SK-N-SH treated with all-trans-retinoic acid at 6 μM for 48 hours (cell line): ENCODE measurements at regions not wholly inside any gene's neighbourhood (a gene's known extent, or its start where the extent isn't known, plus 50 kb on each side); places are given as distances from the start of the nearest gene placed in this dataset.

ENCODE experiments used
- ATAC-seq: fragments of 200-7000 bp; cut with Tn5 transposase; 3 replicates; pipeline ENCODE4 v1.9.1; 2020; ENCODE audit warnings: mild to moderate bottlenecking, moderate library complexity
- ARNTL ChIP-seq: fragments of 450-650 bp; formaldehyde crosslinking; IDR thresholded peaks from 2 replicates; pipeline ENCODE4 v1.5.0; 2020; ENCODE audit warnings: low read depth, mild to moderate bottlenecking, moderate library complexity, borderline replicate concordance
- CREB5 ChIP-seq: fragments of 250-450 bp; sonication (Bioruptor Pico); IDR thresholded peaks from 2 replicates; pipeline ENCODE4 v1.5.1; 2020; ENCODE audit warnings: low read depth, mild to moderate bottlenecking, moderate library complexity
- CSDC2 ChIP-seq: fragments of 250-450 bp; sonication (Bioruptor Pico); IDR thresholded peaks from 2 replicates; pipeline ENCODE4 v1.5.0; 2020; ENCODE audit warnings: mild to moderate bottlenecking, moderate library complexity
- CSRNP3 ChIP-seq: fragments of 250-450 bp; sonication (Bioruptor Pico); IDR thresholded peaks from 2 replicates; pipeline ENCODE4 v1.5.1; 2021; ENCODE audit warnings: mild to moderate bottlenecking, moderate library complexity
- ESRRG ChIP-seq: fragments of 250-450 bp; sonication (Bioruptor Pico); IDR thresholded peaks from 2 replicates; pipeline ENCODE4 v1.6.1; 2021; ENCODE audit warnings: mild to moderate bottlenecking
- GLIS3 ChIP-seq: fragments of 250-450 bp; sonication (Bioruptor Pico); IDR thresholded peaks from 2 replicates; pipeline ENCODE4 v1.5.0; 2020; ENCODE audit warnings: mild to moderate bottlenecking, moderate library complexity
- OSR1 ChIP-seq: fragments of 250-450 bp; sonication (Bioruptor Pico); IDR thresholded peaks from 2 replicates; pipeline ENCODE4 v1.8.0; 2022; ENCODE audit warnings: moderate library complexity, mild to moderate bottlenecking, inconsistent platforms
- PATZ1 ChIP-seq: fragments of 250-450 bp; sonication (Bioruptor Pico); IDR thresholded peaks from 2 replicates; pipeline ENCODE4 v1.8.0; 2020; ENCODE audit warnings: mild to moderate bottlenecking, moderate library complexity, borderline replicate concordance
- PPARA ChIP-seq: fragments of 250-450 bp; sonication (Bioruptor Pico); IDR thresholded peaks from 2 replicates; pipeline ENCODE4 v1.5.0; 2020; ENCODE audit warnings: mild to moderate bottlenecking, borderline replicate concordance
- RARB ChIP-seq: fragments of 250-450 bp; sonication (Bioruptor Pico); IDR thresholded peaks from 2 replicates; pipeline ENCODE4 v1.8.0; 2021; ENCODE audit warnings: mild to moderate bottlenecking, moderate library complexity
- SNAI2 ChIP-seq: fragments of 250-450 bp; sonication (Bioruptor Pico); IDR thresholded peaks from 2 replicates; pipeline ENCODE4 v1.5.0; 2020; ENCODE audit warnings: mild to moderate bottlenecking, moderate library complexity
- TCF4 ChIP-seq: fragments of 250-450 bp; sonication (Bioruptor Pico); IDR thresholded peaks from 2 replicates; pipeline ENCODE4 v1.8.0; 2021; ENCODE audit warnings: mild to moderate bottlenecking, moderate library complexity, borderline replicate concordance
- TOX ChIP-seq: fragments of 250-450 bp; sonication (Bioruptor Pico); IDR thresholded peaks from 2 replicates; pipeline ENCODE4 v1.8.0; 2021; ENCODE audit warnings: mild to moderate bottlenecking, moderate library complexity, borderline replicate concordance
- TSHZ2 ChIP-seq: fragments of 250-450 bp; sonication (Bioruptor Pico); IDR thresholded peaks from 2 replicates; pipeline ENCODE4 v1.5.0; 2020; ENCODE audit warnings: mild to moderate bottlenecking, moderate library complexity
- ZC3H10 ChIP-seq: fragments of 250-450 bp; sonication (Bioruptor Pico); IDR thresholded peaks from 2 replicates; pipeline ENCODE4 v1.5.1; 2021; ENCODE audit warnings: mild to moderate bottlenecking, moderate library complexity
- ZFP3 ChIP-seq: fragments of 250-450 bp; sonication (Bioruptor Pico); IDR thresholded peaks from 2 replicates; pipeline ENCODE4 v1.5.0; 2020; ENCODE audit warnings: mild to moderate bottlenecking, moderate library complexity
- ZFP30 ChIP-seq: fragments of 450-650 bp; formaldehyde crosslinking; IDR thresholded peaks from 2 replicates; pipeline ENCODE4 v1.5.0; 2022; ENCODE audit warnings: mild to moderate bottlenecking, moderate library complexity
- ZNF565 ChIP-seq: fragments of 450-650 bp; formaldehyde crosslinking; conservative IDR thresholded peaks from 2 replicates; pipeline ENCODE4 v1.5.0; 2020; ENCODE audit warnings: low read depth, mild to moderate bottlenecking, moderate library complexity
- ZNF70 ChIP-seq: fragments of 450-650 bp; formaldehyde crosslinking; IDR thresholded peaks from 2 replicates; pipeline ENCODE4 v1.5.0; 2020; ENCODE audit warnings: mild to moderate bottlenecking, moderate library complexity
- ZNF8 ChIP-seq: fragments of 450-650 bp; formaldehyde crosslinking; IDR thresholded peaks from 2 replicates; pipeline ENCODE4 v1.5.0; 2020; ENCODE audit warnings: mild to moderate bottlenecking, moderate library complexity

- TF ChIP-seq ZC3H10 (CRISPR knock-in tag), result no peak
- no peak for TF ChIP-seq RARB (CRISPR knock-in tag)
- no peak for TF ChIP-seq ESRRG (CRISPR knock-in tag)
- TF ChIP-seq CSRNP3 (CRISPR knock-in tag), result no peak
- TF ChIP-seq CSDC2 (CRISPR knock-in tag), result no peak
- TF ChIP-seq CREB5 (CRISPR knock-in tag), result no peak
- ATAC-seq, result no peak
Observed at GRCh38 chr2:136645236-136645828, 120.0 kb upstream of the THSD7B start.

- ATAC-seq, result no peak
- TF ChIP-seq ZC3H10 (CRISPR knock-in tag) (no peak), PPARA (no peak), CSDC2 (CRISPR knock-in tag) (no peak), TSHZ2 (CRISPR knock-in tag) (no peak), ZFP30 (CRISPR knock-in tag) (no peak), TCF4 (CRISPR knock-in tag) (no peak), RARB (CRISPR knock-in tag) (no peak), CREB5 (CRISPR knock-in tag) (no peak)
Observed at GRCh38 chr2:136639651-136640050, 125.7 kb upstream of the THSD7B start.

GRCh38 chr2:136638193-136638592 is 127.2 kb upstream of the THSD7B start:
- TF ChIP-seq ZNF8 (CRISPR knock-in tag) (no peak), RARB (CRISPR knock-in tag) (no peak), OSR1 (CRISPR knock-in tag) (no peak), ZC3H10 (CRISPR knock-in tag) (no peak), PATZ1 (CRISPR knock-in tag) (no peak), ZNF565 (CRISPR knock-in tag) (no peak)
- no peak for ATAC-seq

GRCh38 chr2:136637402-136637801 is 127.9 kb upstream of the THSD7B start:
- no peak for TF ChIP-seq SNAI2 (CRISPR knock-in tag)
- no peak for TF ChIP-seq CREB5 (CRISPR knock-in tag)
- TF ChIP-seq ZFP30 (CRISPR knock-in tag), result no peak
- TF ChIP-seq ARNTL, result no peak
- no peak for TF ChIP-seq GLIS3
- TF ChIP-seq PPARA, result no peak
- no peak for TF ChIP-seq RARB (CRISPR knock-in tag)
- no peak for TF ChIP-seq ZFP3 (CRISPR knock-in tag)
- TF ChIP-seq TSHZ2 (CRISPR knock-in tag), result no peak
- no peak for TF ChIP-seq CSRNP3 (CRISPR knock-in tag)
- no peak for TF ChIP-seq TOX
- no peak for TF ChIP-seq ZNF8 (CRISPR knock-in tag)
- no peak for TF ChIP-seq CSDC2 (CRISPR knock-in tag)
- TF ChIP-seq OSR1 (CRISPR knock-in tag), result no peak
- TF ChIP-seq ZNF565 (CRISPR knock-in tag), result no peak
- no peak for TF ChIP-seq ZNF70
- ATAC-seq, result no peak
